ENCODE measurements at regions not wholly inside any gene's neighbourhood (a gene's known extent, or its start where the extent isn't known, plus 50 kb on each side); places are given as distances from the start of the nearest gene placed in this dataset.
"Not testable (repeated sequence)": the region's sequence is repeated elsewhere in the genome, so short reads cannot be mapped to it uniquely, and the experiment has no call there.

DNA sequence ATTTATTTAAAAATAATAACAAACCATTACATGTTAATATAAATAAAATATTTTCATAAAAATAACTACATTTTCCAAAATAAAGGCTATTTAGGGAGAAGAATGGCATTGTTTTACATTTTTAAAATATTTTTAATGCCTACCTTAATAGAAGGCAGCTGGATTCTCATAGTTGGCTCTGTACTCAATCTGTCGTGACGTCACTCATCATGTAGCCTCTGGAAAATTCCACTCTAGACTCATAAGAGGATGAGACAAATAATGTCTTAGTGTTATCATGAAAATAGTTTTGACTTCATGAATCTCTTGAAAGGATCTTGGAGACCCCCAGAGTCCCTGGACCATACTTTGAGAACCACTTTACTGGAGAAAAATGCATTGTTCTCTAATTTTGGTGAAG is 93.1 kb downstream of the NXNL2 start:
- no peak for DNase-seq (ENCODE audit: low spot score in 2 of 2)
- intact Hi-C loops (cut with DNase I; ENCODE audit: low total_unique reads), result no loop called here
- no peak for TF ChIP-seq POLR2A (IDR thresholded peaks at IDR 0.05)
- TF ChIP-seq, protein P1, sequence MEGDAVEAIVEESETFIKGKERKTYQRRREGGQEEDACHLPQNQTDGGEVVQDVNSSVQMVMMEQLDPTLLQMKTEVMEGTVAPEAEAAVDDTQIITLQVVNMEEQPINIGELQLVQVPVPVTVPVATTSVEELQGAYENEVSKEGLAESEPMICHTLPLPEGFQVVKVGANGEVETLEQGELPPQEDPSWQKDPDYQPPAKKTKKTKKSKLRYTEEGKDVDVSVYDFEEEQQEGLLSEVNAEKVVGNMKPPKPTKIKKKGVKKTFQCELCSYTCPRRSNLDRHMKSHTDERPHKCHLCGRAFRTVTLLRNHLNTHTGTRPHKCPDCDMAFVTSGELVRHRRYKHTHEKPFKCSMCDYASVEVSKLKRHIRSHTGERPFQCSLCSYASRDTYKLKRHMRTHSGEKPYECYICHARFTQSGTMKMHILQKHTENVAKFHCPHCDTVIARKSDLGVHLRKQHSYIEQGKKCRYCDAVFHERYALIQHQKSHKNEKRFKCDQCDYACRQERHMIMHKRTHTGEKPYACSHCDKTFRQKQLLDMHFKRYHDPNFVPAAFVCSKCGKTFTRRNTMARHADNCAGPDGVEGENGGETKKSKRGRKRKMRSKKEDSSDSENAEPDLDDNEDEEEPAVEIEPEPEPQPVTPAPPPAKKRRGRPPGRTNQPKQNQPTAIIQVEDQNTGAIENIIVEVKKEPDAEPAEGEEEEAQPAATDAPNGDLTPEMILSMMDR (IDR thresholded peaks at IDR 0.05), result no peak
- WGBS, 2 donors, result 64 to 67% methylated on average over 2 of the region's 2 CpGs
- H3K4me3 ChIP-seq (ENCODE audit: low read depth, poor library complexity, severe bottlenecking), result no peak overlapping the region

DNA sequence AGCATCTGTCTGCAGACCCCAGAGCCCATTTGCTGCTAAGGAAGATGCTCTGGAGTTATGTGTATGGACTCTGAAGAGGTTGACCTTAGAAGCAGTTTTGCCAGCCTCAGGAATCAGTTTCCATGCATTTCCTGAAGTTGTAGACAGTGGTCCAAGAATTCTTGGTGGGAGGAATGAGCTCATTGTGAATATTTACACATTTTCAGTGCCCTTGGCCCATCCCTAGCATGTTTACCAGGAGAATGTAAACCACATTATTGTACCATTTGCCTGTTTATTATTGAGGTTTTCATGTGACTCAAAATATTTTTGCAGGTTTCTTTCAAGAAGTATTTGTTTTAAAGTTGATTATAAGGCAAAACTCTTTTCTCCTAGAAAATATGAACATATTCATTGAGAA is 93.8 kb downstream of the NXNL2 start:
- TF ChIP-seq, protein P1 (IDR thresholded peaks at IDR 0.05), result no peak
- TF ChIP-seq POLR2A (IDR thresholded peaks at IDR 0.05), result no peak
- intact Hi-C loops (cut with DNase I; ENCODE audit: low total_unique reads), result no loop called here

DNA sequence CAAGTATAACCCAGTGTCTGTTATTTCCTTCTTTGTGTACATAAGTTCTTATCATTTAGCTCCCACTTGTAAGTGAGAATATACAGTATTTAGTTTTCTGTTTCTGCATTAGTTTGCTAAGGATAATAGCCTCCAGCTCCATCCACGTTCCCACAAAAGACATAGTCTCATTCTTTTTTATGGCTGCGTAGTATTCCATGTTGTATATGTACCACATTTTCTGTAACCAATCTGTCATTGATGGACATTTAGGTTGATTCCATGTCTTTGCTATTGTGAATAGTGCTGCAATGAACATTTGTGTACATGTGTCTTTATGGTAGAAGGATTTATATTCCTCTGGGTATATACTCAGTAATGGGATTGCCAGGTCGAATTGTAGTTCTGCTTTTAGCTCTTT is 95.6 kb downstream of the NXNL2 start:
- intact Hi-C loops (cut with DNase I; ENCODE audit: low total_unique reads); DNase-seq (ENCODE audit: low spot score in 2 of 2); H3K4me3 ChIP-seq (ENCODE audit: low read depth, poor library complexity, severe bottlenecking): not testable (repeated sequence)
- WGBS, 2 donors, result 76 to 81% methylated on average over 3 of the region's 3 CpGs

More for the DNA sequence above, 93.8 kb downstream of the NXNL2 start:
- no peak for DNase-seq (ENCODE audit: low spot score in 2 of 2)
- no peak overlapping the region for H3K4me3 ChIP-seq (ENCODE audit: low read depth, poor library complexity, severe bottlenecking)

GRCh38 chr9:88635151-88635550 is 100.2 kb downstream of the NXNL2 start:
- no peak for DNase-seq (ENCODE audit: low spot score in 2 of 2)
- TF ChIP-seq POLR2A (IDR thresholded peaks at IDR 0.05), result no peak
- TF ChIP-seq, protein P1 (IDR thresholded peaks at IDR 0.05), result no peak
- intact Hi-C loops (cut with DNase I; ENCODE audit: low total_unique reads), result no loop called here
- no peak overlapping the region for H3K4me3 ChIP-seq (ENCODE audit: low read depth, poor library complexity, severe bottlenecking)

DNA sequence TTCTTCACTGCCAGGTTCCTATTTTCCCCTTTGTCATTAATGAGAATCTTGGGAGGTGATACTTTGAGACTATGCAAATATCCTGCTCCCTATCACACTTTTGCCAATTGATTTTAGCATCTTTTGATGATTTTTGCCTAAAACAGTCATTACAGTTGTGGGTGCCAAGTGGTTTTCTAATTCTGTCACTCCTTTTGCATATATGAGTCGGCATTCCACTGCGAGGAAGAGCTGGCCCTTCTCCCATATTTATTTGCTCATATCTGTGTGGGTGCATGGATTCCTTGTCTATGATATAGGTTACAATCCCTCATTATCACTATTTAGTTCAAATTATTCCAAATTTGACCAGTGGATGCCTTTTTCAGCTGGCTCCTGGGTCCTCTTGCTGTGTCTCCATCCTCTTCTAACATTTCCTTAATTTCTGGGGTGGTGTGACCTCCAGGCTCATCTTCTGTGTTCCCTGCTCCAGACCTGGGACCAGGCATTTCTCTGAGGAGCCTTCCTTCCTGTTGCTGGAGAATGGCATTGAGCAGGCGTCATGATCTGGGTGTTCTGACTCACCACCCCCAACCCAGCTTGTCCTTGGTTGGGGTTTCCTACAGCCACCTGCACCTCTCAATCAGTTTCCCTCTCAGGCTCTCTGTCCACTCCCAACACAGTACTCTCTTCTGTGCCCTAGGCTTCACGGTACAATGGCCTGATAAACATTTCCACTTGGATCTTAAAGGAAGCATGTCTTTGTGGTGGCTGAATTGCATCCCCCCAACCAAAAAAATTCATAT is 106.7 kb downstream of the NXNL2 start:
- no peak for TF ChIP-seq POLR2A (IDR thresholded peaks at IDR 0.05)
- TF ChIP-seq, protein P1 (IDR thresholded peaks at IDR 0.05), result no peak
- WGBS, 2 donors, result 65 to 72% methylated on average over 4 of the region's 4 CpGs
- no peak for DNase-seq (ENCODE audit: low spot score in 2 of 2)
- H3K4me3 ChIP-seq (ENCODE audit: low read depth, poor library complexity, severe bottlenecking), result no peak overlapping the region
- intact Hi-C loops (cut with DNase I; ENCODE audit: low total_unique reads), result no loop called here

DNA sequence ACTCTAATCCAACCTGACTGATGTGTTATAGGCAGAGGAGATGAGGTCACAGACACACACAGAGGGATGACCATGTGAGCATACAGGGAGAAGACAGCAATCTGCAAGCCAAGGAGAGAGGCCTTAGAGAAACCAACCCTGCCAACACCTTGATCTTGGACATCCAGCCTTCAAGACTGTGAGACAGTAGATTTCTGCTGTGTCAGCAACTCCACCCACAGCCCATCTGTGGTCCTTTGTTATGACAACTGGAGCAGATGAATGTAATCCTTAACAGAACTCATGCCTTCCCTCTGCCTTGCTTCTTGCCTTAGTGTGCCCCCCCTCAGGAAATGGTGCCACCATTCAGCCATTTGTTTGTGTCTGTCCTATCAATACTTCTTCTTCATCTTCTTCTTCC is 107.4 kb downstream of the NXNL2 start:
- intact Hi-C loops (cut with DNase I; ENCODE audit: low total_unique reads), result no loop called here
- no peak for DNase-seq (ENCODE audit: low spot score in 2 of 2)
- TF ChIP-seq POLR2A (IDR thresholded peaks at IDR 0.05), result no peak
- TF ChIP-seq, protein P1 (IDR thresholded peaks at IDR 0.05), result no peak
- H3K4me3 ChIP-seq (ENCODE audit: low read depth, poor library complexity, severe bottlenecking), result no peak overlapping the region

Data from lower leg skin (tissue), 4 donors.